ENCODE measurements at regions not wholly inside any gene's neighbourhood (a gene's known extent, or its start where the extent isn't known, plus 50 kb on each side); places are given as distances from the start of the nearest gene placed in this dataset.

- H3K27ac Mint-ChIP-seq: no peak overlapping the region
- DNase-seq: no peak
- TF ChIP-seq, protein P1, sequence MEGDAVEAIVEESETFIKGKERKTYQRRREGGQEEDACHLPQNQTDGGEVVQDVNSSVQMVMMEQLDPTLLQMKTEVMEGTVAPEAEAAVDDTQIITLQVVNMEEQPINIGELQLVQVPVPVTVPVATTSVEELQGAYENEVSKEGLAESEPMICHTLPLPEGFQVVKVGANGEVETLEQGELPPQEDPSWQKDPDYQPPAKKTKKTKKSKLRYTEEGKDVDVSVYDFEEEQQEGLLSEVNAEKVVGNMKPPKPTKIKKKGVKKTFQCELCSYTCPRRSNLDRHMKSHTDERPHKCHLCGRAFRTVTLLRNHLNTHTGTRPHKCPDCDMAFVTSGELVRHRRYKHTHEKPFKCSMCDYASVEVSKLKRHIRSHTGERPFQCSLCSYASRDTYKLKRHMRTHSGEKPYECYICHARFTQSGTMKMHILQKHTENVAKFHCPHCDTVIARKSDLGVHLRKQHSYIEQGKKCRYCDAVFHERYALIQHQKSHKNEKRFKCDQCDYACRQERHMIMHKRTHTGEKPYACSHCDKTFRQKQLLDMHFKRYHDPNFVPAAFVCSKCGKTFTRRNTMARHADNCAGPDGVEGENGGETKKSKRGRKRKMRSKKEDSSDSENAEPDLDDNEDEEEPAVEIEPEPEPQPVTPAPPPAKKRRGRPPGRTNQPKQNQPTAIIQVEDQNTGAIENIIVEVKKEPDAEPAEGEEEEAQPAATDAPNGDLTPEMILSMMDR (IDR thresholded peaks at IDR 0.05): no peak
- H3K4me1 Mint-ChIP-seq: no peaks in the 10 kb centered on the region
- peaks cover 51% of the 10 kb centered on the region for H3K9me3 Mint-ChIP-seq
- no peak overlapping the region for H3K4me3 Mint-ChIP-seq
- no peaks in the 10 kb centered on the region for H3K36me3 Mint-ChIP-seq (ENCODE audit: low read depth)
- no peaks in the 10 kb centered on the region for H3K27me3 Mint-ChIP-seq (ENCODE audit: low read depth, poor library complexity)
These were observed 414.2 kb upstream of the DIPK2B start for GRCh38 chrX:45614853-45615252.

- no peak for DNase-seq
- Mint-ChIP-seq H3K4me1 (no peaks in the 10 kb centered on the region), H3K27me3 (ENCODE audit: low read depth, poor library complexity) (peaks cover 2% of the 10 kb centered on the region), H3K4me3 (no peak overlapping the region), H3K27ac (no peak overlapping the region), H3K36me3 (ENCODE audit: low read depth) (no peaks in the 10 kb centered on the region), H3K9me3 (peaks cover 39% of the 10 kb centered on the region)
- TF ChIP-seq, protein P1 (IDR thresholded peaks at IDR 0.05): no peak
These were observed 401.5 kb upstream of the DIPK2B start for GRCh38 chrX:45602151-45602550.

DNA sequence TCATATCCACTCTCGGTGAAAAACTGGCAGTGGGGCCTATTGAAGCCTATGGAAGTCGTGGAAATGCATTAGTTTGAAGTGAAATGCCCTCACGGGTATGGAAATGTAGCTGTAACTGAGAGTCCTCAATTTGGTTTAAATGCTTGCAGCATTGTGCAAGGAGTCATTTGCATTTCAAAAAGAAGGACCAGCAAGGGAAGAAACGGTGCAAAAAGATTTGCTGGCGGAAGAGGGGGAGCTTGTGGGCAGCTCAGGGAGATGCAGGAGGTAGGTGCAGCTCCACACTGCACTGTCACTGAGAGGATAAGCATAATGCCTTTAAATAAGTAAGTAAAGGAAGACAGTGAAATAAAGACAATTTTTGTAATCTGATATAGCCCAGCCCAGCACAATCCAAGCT is 400.4 kb upstream of the DIPK2B start:
- H3K36me3 Mint-ChIP-seq (ENCODE audit: low read depth): no peaks in the 10 kb centered on the region
- no peaks in the 10 kb centered on the region for H3K4me1 Mint-ChIP-seq
- TF ChIP-seq, protein P1 (IDR thresholded peaks at IDR 0.05): no peak
- no peak for DNase-seq
- H3K9me3 Mint-ChIP-seq: peaks cover 35% of the 10 kb centered on the region
- peaks cover 4% of the 10 kb centered on the region for H3K27me3 Mint-ChIP-seq (ENCODE audit: low read depth, poor library complexity)
- no peak overlapping the region for H3K27ac Mint-ChIP-seq
- no peak overlapping the region for H3K4me3 Mint-ChIP-seq

GRCh38 chrX:45598861-45599260 is 398.2 kb upstream of the DIPK2B start:
- Mint-ChIP-seq H3K36me3 (ENCODE audit: low read depth) (no peaks in the 10 kb centered on the region), H3K4me3 (no peak overlapping the region), H3K27me3 (ENCODE audit: low read depth, poor library complexity) (peaks cover 4% of the 10 kb centered on the region), H3K4me1 (no peaks in the 10 kb centered on the region), H3K27ac (no peak overlapping the region), H3K9me3 (peaks cover 34% of the 10 kb centered on the region)
- no peak for DNase-seq
- TF ChIP-seq, protein P1 (IDR thresholded peaks at IDR 0.05): no peak

DNA sequence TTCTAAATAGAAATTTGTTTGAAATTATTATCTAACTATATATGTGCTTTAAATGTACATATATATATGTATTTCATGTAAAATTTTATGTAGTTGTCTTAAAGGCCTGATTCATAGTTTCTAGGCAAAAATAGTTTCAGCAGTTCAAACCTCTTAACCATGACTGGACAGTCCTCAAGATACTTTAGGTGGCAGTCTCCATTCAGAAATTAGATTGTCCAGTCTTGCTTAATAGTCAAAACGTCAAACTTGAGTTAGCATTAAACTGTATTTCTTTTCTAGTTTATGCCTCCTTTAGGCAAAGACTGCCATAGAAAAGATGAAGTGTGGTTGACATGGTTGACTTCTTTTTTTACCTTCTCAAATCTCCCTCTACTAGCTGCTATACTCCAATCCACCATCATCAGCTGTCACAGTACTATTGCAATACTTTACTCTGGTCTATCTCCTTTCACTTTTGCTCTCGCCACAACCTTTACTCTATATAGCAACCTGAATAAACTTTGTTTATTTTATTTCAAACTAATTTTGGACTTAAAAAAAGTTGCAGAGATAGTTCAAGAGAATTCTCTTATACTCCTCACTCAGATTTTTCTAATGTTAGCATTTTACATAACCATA is 395.6 kb upstream of the DIPK2B start:
- Mint-ChIP-seq H3K36me3 (ENCODE audit: low read depth) (no peaks in the 10 kb centered on the region), H3K4me1 (no peaks in the 10 kb centered on the region), H3K4me3 (no peak overlapping the region), H3K27ac (no peak overlapping the region), H3K27me3 (ENCODE audit: low read depth, poor library complexity) (peaks cover 7% of the 10 kb centered on the region), H3K9me3 (peaks cover 45% of the 10 kb centered on the region)
- TF ChIP-seq, protein P1 (IDR thresholded peaks at IDR 0.05): no peak
- no peak for DNase-seq

- no peak overlapping the region for H3K27ac Mint-ChIP-seq
- peaks cover 5% of the 10 kb centered on the region for H3K27me3 Mint-ChIP-seq (ENCODE audit: low read depth, poor library complexity)
- peaks cover 7% of the 10 kb centered on the region for H3K36me3 Mint-ChIP-seq (ENCODE audit: low read depth)
- peaks cover 65% of the 10 kb centered on the region for H3K9me3 Mint-ChIP-seq
- no peaks in the 10 kb centered on the region for H3K4me1 Mint-ChIP-seq
- no peak for DNase-seq
- TF ChIP-seq, protein P1 (IDR thresholded peaks at IDR 0.05): no peak
- H3K4me3 Mint-ChIP-seq: no peak overlapping the region
These were observed 391.4 kb upstream of the DIPK2B start for GRCh38 chrX:45592101-45592500.
